Occipital lobe (tissue), 1 donor: ENCODE measurements at regions not wholly inside any gene's neighbourhood (a gene's known extent, or its start where the extent isn't known, plus 50 kb on each side); places are given as distances from the start of the nearest gene placed in this dataset.

Experiments
- DNase-seq: peaks from one replicate; lab custom pipeline; 2025; lab: John Stamatoyannopoulos, UW

- DNase-seq = no peak
Observed at GRCh38 chr3:132236701-132237651, 80.2 kb upstream of the ACP3 start.

GRCh38 chr3:132237652-132238032 lies 79.6 kb upstream of the ACP3 start:
- no peak for DNase-seq

GRCh38 chr3:132239587-132239986 lies 77.6 kb upstream of the ACP3 start:
- DNase-seq = no peak

- peak; percentile 10 for DNase-seq
Observed at GRCh38 chr3:132241776-132242514, 75.3 kb upstream of the ACP3 start.

GRCh38 chr3:132242790-132243189 lies 74.4 kb upstream of the ACP3 start:
- DNase-seq = no peak

GRCh38 chr3:132245552-132246142 lies 71.6 kb upstream of the ACP3 start:
- no peak for DNase-seq

GRCh38 chr3:132246212-132246611 lies 71.0 kb upstream of the ACP3 start:
- no peak for DNase-seq

GRCh38 chr3:132247211-132247610 lies 70.0 kb upstream of the ACP3 start:
- no peak for DNase-seq

GRCh38 chr3:132248490-132248889 lies 68.7 kb upstream of the ACP3 start:
- no peak for DNase-seq

- DNase-seq = no peak
Observed at GRCh38 chr3:132253262-132253878, 63.8 kb upstream of the ACP3 start.

GRCh38 chr3:132254076-132254755 lies 63.0 kb upstream of the ACP3 start:
- DNase-seq = no peak

GRCh38 chr3:132255041-132255745 lies 62.0 kb upstream of the ACP3 start:
- no peak for DNase-seq

GRCh38 chr3:132256989-132257388 lies 60.2 kb upstream of the ACP3 start:
- no peak for DNase-seq

- no peak for DNase-seq
Observed at GRCh38 chr3:132261506-132261905, 55.7 kb upstream of the ACP3 start.

GRCh38 chr3:132262305-132262704 lies 54.9 kb upstream of the ACP3 start:
- no peak for DNase-seq

- DNase-seq = no peak
Observed at GRCh38 chr3:132262956-132263355, 54.3 kb upstream of the ACP3 start.

- DNase-seq = no peak
Observed at GRCh38 chr3:132265028-132265427, 52.2 kb upstream of the ACP3 start.

GRCh38 chr3:132265488-132265887 lies 51.7 kb upstream of the ACP3 start:
- no peak for DNase-seq

- DNase-seq = no peak
Observed at GRCh38 chr3:132267391-132267993, 49.7 kb upstream of the ACP3 start.
